Peyer's patch (tissue), 4 donors: ENCODE measurements at regions not wholly inside any gene's neighbourhood (a gene's known extent, or its start where the extent isn't known, plus 50 kb on each side); places are given as distances from the start of the nearest gene placed in this dataset.
"Not testable (repeated sequence)": the region's sequence is repeated elsewhere in the genome, so short reads cannot be mapped to it uniquely, and the experiment has no call there.

Source experiments
- DNase-seq, 3 donors: peaks; one replicate each; pipeline ENCODE4 v3.0.0-alpha.2; 2017 to 2019
- H3K27ac ChIP-seq, 4 donors: fragments of 200-600 bp; sonication (generic); one replicate each; pipeline ENCODE4 v1.5.1; 2016 to 2019
- H3K27me3 ChIP-seq, 2 donors: fragments of 200-600 bp; sonication (generic); one replicate each; pipeline ENCODE4 v1.5.1; 2019
- H3K36me3 ChIP-seq, 3 donors: fragments of 200-600 bp; sonication (generic); one replicate each; pipeline ENCODE4 v1.5.1; 2016 to 2019
- H3K4me1 ChIP-seq, 4 donors: fragments of 200-600 bp; sonication (generic); one replicate each; pipeline ENCODE4 v1.5.1; 2016 to 2019
- H3K4me3 ChIP-seq, 4 donors: fragments of 200-600 bp; sonication (generic); 1 replicate in 3 of 4; 2 replicates in 1 of 4; pipeline ENCODE4 v1.5.1; 2016 to 2019; ENCODE audit warnings: mild to moderate bottlenecking in 1 of 4
- H3K9me3 ChIP-seq, 4 donors: fragments of 200-600 bp; sonication (generic); one replicate each; pipeline ENCODE4 v1.5.1; 2016 to 2019; ENCODE audit warnings: mild to moderate bottlenecking in 1 of 4
- CTCF ChIP-seq, 6 experiments: fragments of 450-650 bp in 4 of 6; fragments of 200-600 bp in 2 of 6; sonication (generic) in 1 of 6; IDR thresholded peaks; one replicate each; pipeline ENCODE4 v1.5.1; 2017 to 2019; ENCODE audit warnings: antibody characterized with exemption in 6 of 6, mild to moderate bottlenecking in 3 of 6, moderate library complexity in 1 of 6
- POLR2A ChIP-seq, 2 donors: fragments of 450-650 bp; IDR thresholded peaks; one replicate each; pipeline ENCODE4 v1.5.1; 2017; ENCODE audit warnings: antibody characterized with exemption in 2 of 2, mild to moderate bottlenecking in 2 of 2, moderate library complexity in 2 of 2

DNA sequence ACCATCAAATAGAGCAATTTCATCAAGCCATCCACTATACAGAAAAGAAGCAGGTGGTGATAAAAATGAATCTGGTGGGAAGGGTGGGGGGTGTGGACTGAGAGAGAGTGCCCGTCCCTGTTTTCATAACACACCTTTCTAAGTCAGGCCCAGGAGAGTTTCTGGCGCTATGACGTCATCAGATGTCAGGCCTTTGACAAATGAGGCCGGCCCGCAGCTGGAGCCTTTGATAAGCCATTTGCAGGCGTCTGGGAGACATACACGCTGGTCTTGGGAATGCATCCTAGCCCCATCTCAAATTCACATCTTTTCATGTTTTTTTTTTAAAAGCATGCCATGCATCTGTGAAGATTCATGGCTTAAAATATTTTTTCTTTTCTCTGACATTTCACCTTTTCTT lies 404.5 kb downstream of the BCOR start:
- TF ChIP-seq POLR2A (IDR thresholded peaks at IDR 0.05), result no peak
- no peak for TF ChIP-seq CTCF (IDR thresholded peaks at IDR 0.05)
- Histone ChIP-seq H3K9me3 (no peaks in the 10 kb centered on the region), H3K36me3 (no peaks in the 10 kb centered on the region), H3K27me3 (no peaks in the 10 kb centered on the region), H3K27ac (no peak overlapping the region), H3K4me1 (peaks cover 0 to 16% (median 0%) of the 10 kb centered on the region in 4 donors), H3K4me3 (no peak overlapping the region)
- no peak for DNase-seq

- H3K4me3 ChIP-seq, H3K27ac ChIP-seq, H3K9me3 ChIP-seq, H3K27me3 ChIP-seq, H3K36me3 ChIP-seq, DNase-seq, H3K4me1 ChIP-seq: not testable (repeated sequence)
These were observed 395.1 kb downstream of the BCOR start for GRCh38 chrX:39702636-39703035.

DNA sequence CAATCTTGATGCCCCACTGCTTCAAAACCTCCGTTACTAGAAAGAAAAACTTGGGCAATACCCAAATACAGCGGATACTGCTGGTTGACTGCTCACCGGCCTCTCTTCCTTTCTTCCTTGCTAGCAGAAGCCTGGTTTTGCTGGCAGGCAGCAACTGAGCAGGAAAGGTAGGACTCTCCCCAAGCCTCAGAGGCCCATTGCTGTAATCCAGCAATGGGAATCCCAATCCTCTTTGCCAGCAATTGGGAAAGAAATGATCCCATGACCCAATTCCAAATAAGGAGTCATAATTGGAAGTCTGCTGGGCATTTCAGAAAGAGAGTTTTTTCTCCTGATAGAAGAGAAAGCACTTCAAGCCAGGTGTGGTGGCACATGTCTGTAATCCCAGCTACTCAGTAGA lies 394.5 kb downstream of the BCOR start:
- H3K9me3 ChIP-seq, result no peaks in the 10 kb centered on the region
- no peaks in the 10 kb centered on the region for H3K36me3 ChIP-seq
- no peaks in the 10 kb centered on the region for H3K27me3 ChIP-seq
- TF ChIP-seq POLR2A (IDR thresholded peaks at IDR 0.05) (no peak), CTCF (IDR thresholded peaks at IDR 0.05) (no peak)
- H3K27ac ChIP-seq, result no peak overlapping the region
- no peaks in the 10 kb centered on the region for H3K4me1 ChIP-seq
- no peak for DNase-seq
- H3K4me3 ChIP-seq, result no peak overlapping the region

- peak overlapping the region in 1 of 4 donors; percentile 54 for H3K27ac ChIP-seq
- no peaks in the 10 kb centered on the region for H3K27me3 ChIP-seq
- H3K4me3 ChIP-seq, result no peak overlapping the region
- H3K4me1 ChIP-seq, result no peaks in the 10 kb centered on the region
- no peak for TF ChIP-seq POLR2A (IDR thresholded peaks at IDR 0.05)
- TF ChIP-seq CTCF (IDR thresholded peaks at IDR 0.05), result no peak
- no peaks in the 10 kb centered on the region for H3K36me3 ChIP-seq
- H3K9me3 ChIP-seq, result no peaks in the 10 kb centered on the region
- no peak for DNase-seq
These were observed 393.2 kb downstream of the BCOR start for GRCh38 chrX:39704590-39704989.

GRCh38 chrX:39705290-39705689 lies 392.5 kb downstream of the BCOR start:
- no peak overlapping the region for H3K4me3 ChIP-seq
- H3K27ac ChIP-seq, result peak overlapping the region in 1 of 4 donors; percentile 54
- H3K9me3 ChIP-seq, result no peaks in the 10 kb centered on the region
- peak in 2 of 3 donors; percentile 73 to 84 for DNase-seq
- no peaks in the 10 kb centered on the region for H3K36me3 ChIP-seq
- H3K27me3 ChIP-seq, result no peaks in the 10 kb centered on the region
- no peaks in the 10 kb centered on the region for H3K4me1 ChIP-seq
- TF ChIP-seq POLR2A (IDR thresholded peaks at IDR 0.05), result no peak
- TF ChIP-seq CTCF (IDR thresholded peaks at IDR 0.05), result peak in 3 of 6 experiments; percentile 55 to 64 (median 62)

DNA sequence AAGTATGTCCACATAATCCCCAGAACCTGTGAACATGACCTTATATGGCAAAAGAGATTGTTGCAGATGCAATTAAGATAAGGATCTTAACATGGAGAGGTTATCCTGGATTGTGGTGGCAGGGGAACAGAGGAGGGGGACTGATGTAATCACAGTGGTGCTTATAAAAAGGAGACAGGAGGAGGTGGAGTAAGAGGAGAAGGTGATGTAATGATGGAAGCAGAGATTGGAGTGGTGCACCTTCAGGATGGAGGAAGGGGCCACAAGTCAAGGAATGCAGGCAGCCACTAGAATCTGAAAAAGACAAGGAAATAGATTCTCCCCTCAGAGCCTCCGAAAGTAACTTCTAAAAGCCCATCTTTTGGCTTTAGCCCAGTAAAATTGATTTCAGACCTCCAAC lies 388.4 kb downstream of the BCOR start:
- no peaks in the 10 kb centered on the region for H3K4me1 ChIP-seq
- H3K27ac ChIP-seq, result no peak overlapping the region
- TF ChIP-seq CTCF (IDR thresholded peaks at IDR 0.05), result no peak
- no peak for TF ChIP-seq POLR2A (IDR thresholded peaks at IDR 0.05)
- H3K36me3 ChIP-seq, result no peaks in the 10 kb centered on the region
- no peak for DNase-seq
- H3K9me3 ChIP-seq, result no peaks in the 10 kb centered on the region
- no peaks in the 10 kb centered on the region for H3K27me3 ChIP-seq
- no peak overlapping the region for H3K4me3 ChIP-seq
